ENCODE measurements at regions not wholly inside any gene's neighbourhood (a gene's known extent, or its start where the extent isn't known, plus 50 kb on each side); places are given as distances from the start of the nearest gene placed in this dataset.

GRCh38 chr17:33516645-33517044 is 223.6 kb upstream of the ASIC2 start:
- no peak for DNase-seq

GRCh38 chr17:33517746-33518145 is 224.7 kb upstream of the ASIC2 start:
- no peak for DNase-seq

GRCh38 chr17:33519692-33520091 is 226.6 kb upstream of the ASIC2 start:
- DNase-seq = no peak

- DNase-seq = no peak
Measured at GRCh38 chr17:33520426-33521330, 227.6 kb upstream of the ASIC2 start.

GRCh38 chr17:33521784-33522183 is 228.7 kb upstream of the ASIC2 start:
- no peak for DNase-seq

GRCh38 chr17:33522623-33523022 is 229.5 kb upstream of the ASIC2 start:
- no peak for DNase-seq

- no peak for DNase-seq
Measured at GRCh38 chr17:33523577-33523981, 230.5 kb upstream of the ASIC2 start.

- no peak for DNase-seq
Measured at GRCh38 chr17:33525186-33525585, 232.1 kb upstream of the ASIC2 start.

GRCh38 chr17:33526717-33527116 is 233.6 kb upstream of the ASIC2 start:
- DNase-seq = no peak

GRCh38 chr17:33527290-33527689 is 234.2 kb upstream of the ASIC2 start:
- DNase-seq = no peak

GRCh38 chr17:33528846-33529245 is 235.8 kb upstream of the ASIC2 start:
- DNase-seq = no peak

GRCh38 chr17:33529816-33530215 is 236.7 kb upstream of the ASIC2 start:
- DNase-seq = no peak

GRCh38 chr17:33531311-33531710 is 238.2 kb upstream of the ASIC2 start:
- no peak for DNase-seq

- no peak for DNase-seq
Measured at GRCh38 chr17:33534087-33534486, 241.0 kb upstream of the ASIC2 start.

GRCh38 chr17:33545124-33545523 is 252.0 kb upstream of the ASIC2 start:
- DNase-seq = no peak

GRCh38 chr17:33550261-33550660 is 257.2 kb upstream of the ASIC2 start:
- DNase-seq = no peak

GRCh38 chr17:33551075-33551474 is 258.0 kb upstream of the ASIC2 start:
- DNase-seq = no peak

- DNase-seq = no peak
Measured at GRCh38 chr17:33551911-33552310, 258.8 kb upstream of the ASIC2 start.

- DNase-seq = no peak
Measured at GRCh38 chr17:33560165-33560564, 267.1 kb upstream of the ASIC2 start.

- no peak for DNase-seq
Measured at GRCh38 chr17:33560871-33561270, 267.8 kb upstream of the ASIC2 start.

GRCh38 chr17:33561569-33562334 is 268.7 kb upstream of the ASIC2 start:
- DNase-seq = no peak

- no peak for DNase-seq
Measured at GRCh38 chr17:33562792-33563191, 269.7 kb upstream of the ASIC2 start.

- no peak for DNase-seq
Measured at GRCh38 chr17:33564146-33564545, 271.1 kb upstream of the ASIC2 start.

GRCh38 chr17:33567223-33567622 is 274.1 kb upstream of the ASIC2 start:
- no peak for DNase-seq
